H1 (cell line): ENCODE measurements at regions not wholly inside any gene's neighbourhood (a gene's known extent, or its start where the extent isn't known, plus 50 kb on each side); places are given as distances from the start of the nearest gene placed in this dataset.

Experiments
- CTCF ChIA-PET: fragments of 300-600 bp; sonication (Branson Sonifier 250); formaldehyde crosslinking; loops from one replicate; lab custom pipeline; 2021; ENCODE audit not compliant: partially characterized antibody; lab: Charles Lee
- POLR2A ChIA-PET: fragments of 300-600 bp; sonication (Branson Sonifier 250); formaldehyde crosslinking; loops from one replicate; lab custom pipeline; 2021; ENCODE audit warnings: inconsistent platforms; ENCODE audit not compliant: partially characterized antibody; lab: Charles Lee
- DNase-seq, 2 experiments: peaks; one replicate each; pipeline versions ENCODE4 v3.0.0 to v3.0.0-alpha.2; 2010 to 2022; ENCODE audit warnings: low spot score in 2 of 2, low read depth in 1 of 2, mixed read lengths in 1 of 2
- FAIRE-seq: peaks from 2 replicates; lab custom pipeline; 2011; peaks lifted over from hg19 to GRCh38; lab: Jason Lieb, UNC
- H2AFZ ChIP-seq: 2 replicates; pipeline ENCODE4 v1.8.1; 2012; ENCODE audit warnings: low read length, inconsistent platforms
- H2AK5ac ChIP-seq: 2 replicates; pipeline ENCODE4 v1.6.1; 2013; ENCODE audit warnings: low read depth, low read length
- H2BK120ac ChIP-seq: replicated peaks from 2 replicates; pipeline ENCODE3; 2013; ENCODE audit warnings: low read depth, low read length, inconsistent platforms
- H2BK12ac ChIP-seq: 2 replicates; pipeline ENCODE4 v1.6.1; 2013; ENCODE audit warnings: low read depth, low read length
- H2BK15ac ChIP-seq: 2 replicates; pipeline ENCODE4 v1.6.1; 2013; ENCODE audit warnings: low read length
- H2BK20ac ChIP-seq: 2 replicates; pipeline ENCODE4 v1.6.1; 2013; ENCODE audit warnings: low read length
- H2BK5ac ChIP-seq: 2 replicates; pipeline ENCODE4 v1.6.1; 2013; ENCODE audit warnings: low read depth, low read length
- H3K14ac ChIP-seq: 2 replicates; pipeline ENCODE4 v1.6.1; 2013; ENCODE audit warnings: inconsistent platforms; ENCODE audit not compliant: insufficient read length
- H3K18ac ChIP-seq: 2 replicates; pipeline ENCODE4 v1.6.1; 2013; ENCODE audit warnings: low read length; ENCODE audit errors: extremely low read depth
- H3K23ac ChIP-seq: 2 replicates; pipeline ENCODE4 v1.6.1; 2013; ENCODE audit warnings: inconsistent platforms; ENCODE audit not compliant: insufficient read length
- H3K23me2 ChIP-seq: 2 replicates; pipeline ENCODE4 v1.6.1; 2013; ENCODE audit warnings: low read depth, low read length
- H3K27ac ChIP-seq: 2 replicates; pipeline ENCODE4 v1.6.1; 2011; ENCODE audit warnings: low read depth, low read length, inconsistent platforms
- H3K27me3 ChIP-seq, 4 experiments: replicated peaks in 1 of 4; 1 replicate in 1 of 4; 2 replicates in 3 of 4; pipeline versions ENCODE4 v1.6.1 to v1.8.1; 2011 to 2013; ENCODE audit warnings: low read length in 3 of 4, mild to moderate bottlenecking in 3 of 4, inconsistent platforms in 2 of 4, mixed read lengths in 2 of 4, moderate library complexity in 1 of 4; ENCODE audit not compliant: control insufficient read depth in 3 of 4, insufficient read depth in 3 of 4; ENCODE audit errors: extremely low read depth in 1 of 4
- H3K36me3 ChIP-seq, 4 experiments: 2 replicates each; pipeline versions ENCODE4 v1.6.1 to v1.8.1; 2011 to 2013; ENCODE audit warnings: mild to moderate bottlenecking in 4 of 4, low read length in 3 of 4, moderate library complexity in 2 of 4, control low read depth in 1 of 4, inconsistent platforms in 1 of 4; ENCODE audit not compliant: insufficient read depth in 4 of 4, control insufficient read depth in 2 of 4
- H3K4ac ChIP-seq: replicated peaks from 2 replicates; pipeline ENCODE3; 2013; ENCODE audit warnings: low read length, low read depth, mixed read lengths, inconsistent platforms; ENCODE audit not compliant: insufficient read length
- H3K4me1 ChIP-seq, 4 experiments: replicated peaks in 1 of 4; 1 replicate in 1 of 4; 2 replicates in 3 of 4; pipeline versions ENCODE4 v1.6.1 to v1.8.1; 2011 to 2013; ENCODE audit warnings: low read length in 3 of 4, inconsistent platforms in 2 of 4, mixed read lengths in 1 of 4; ENCODE audit not compliant: insufficient read depth in 4 of 4, control insufficient read depth in 3 of 4
- H3K4me2 ChIP-seq, 2 experiments: 2 replicates each; pipeline versions ENCODE4 v1.6.1 to v1.8.1; 2011 to 2013; ENCODE audit warnings: low read depth in 2 of 2, low read length in 2 of 2, control low read depth in 1 of 2, inconsistent platforms in 1 of 2, mild to moderate bottlenecking in 1 of 2; ENCODE audit not compliant: insufficient read depth in 1 of 2
- H3K4me3 ChIP-seq, 4 experiments: fragments of 200-600, 300-600 bp in 1 of 4; sonication (generic), shearing (Covaris generic), sonication (Bioruptor Twin) in 1 of 4; 2 replicates each; pipeline versions ENCODE4 v1.5.1 to v1.8.1; 2011 to 2016; ENCODE audit warnings: low read length in 4 of 4, low read depth in 3 of 4, control low read depth in 2 of 4, inconsistent platforms in 2 of 4, mild to moderate bottlenecking in 2 of 4, mixed read lengths in 1 of 4, moderate library complexity in 1 of 4; ENCODE audit not compliant: insufficient read depth in 2 of 4; ENCODE audit errors: extremely low read depth in 1 of 4
- H3K56ac ChIP-seq: replicated peaks from 2 replicates; pipeline ENCODE3; 2013; ENCODE audit warnings: low read depth, mild to moderate bottlenecking, mixed read lengths, low read length, inconsistent platforms; ENCODE audit not compliant: insufficient read length
- H3K79me1 ChIP-seq: 2 replicates; pipeline ENCODE4 v1.6.1; 2013; ENCODE audit warnings: low read depth, low read length, control low read depth
- H3K79me2 ChIP-seq, 2 experiments: 2 replicates each; pipeline versions ENCODE4 v1.6.1 to v1.8.1; 2012 to 2013; ENCODE audit warnings: low read length in 2 of 2, mild to moderate bottlenecking in 2 of 2, inconsistent platforms in 1 of 2; ENCODE audit not compliant: insufficient read depth in 2 of 2, control insufficient read depth in 1 of 2
- H3K9ac ChIP-seq, 4 experiments: replicated peaks in 1 of 4; 1 replicate in 1 of 4; 2 replicates in 3 of 4; pipeline versions ENCODE4 v1.6.1 to v1.8.1; 2011 to 2013; ENCODE audit warnings: low read depth in 3 of 4, low read length in 3 of 4, control low read depth in 2 of 4, mild to moderate bottlenecking in 2 of 4, moderate library complexity in 2 of 4, inconsistent platforms in 1 of 4; ENCODE audit errors: extremely low read depth in 1 of 4
- H3K9me3 ChIP-seq, 2 experiments: 2 replicates each; pipeline versions ENCODE4 v1.6.1 to v1.8.1; 2012 to 2013; ENCODE audit warnings: mild to moderate bottlenecking in 2 of 2, moderate library complexity in 2 of 2, control low read depth in 1 of 2, inconsistent platforms in 1 of 2, low read depth in 1 of 2, low read length in 1 of 2, mixed read lengths in 1 of 2; ENCODE audit not compliant: insufficient read depth in 2 of 2
- H4K20me1 ChIP-seq, 2 experiments: replicated peaks in 1 of 2; 2 replicates each; pipeline versions ENCODE3 to v1.8.1; 2011 to 2013; ENCODE audit warnings: inconsistent platforms in 2 of 2, low read length in 2 of 2, mild to moderate bottlenecking in 1 of 2; ENCODE audit not compliant: insufficient read depth in 2 of 2, control insufficient read depth in 1 of 2
- H4K5ac ChIP-seq: 2 replicates; pipeline ENCODE4 v1.6.1; 2013; ENCODE audit warnings: low read length, low read depth, mixed read lengths, inconsistent platforms; ENCODE audit not compliant: insufficient read length
- H4K8ac ChIP-seq: 2 replicates; pipeline ENCODE4 v1.8.0; 2013; ENCODE audit warnings: mild to moderate bottlenecking, moderate library complexity, low read length, inconsistent platforms; ENCODE audit not compliant: insufficient read depth; ENCODE audit errors: extremely low read depth
- H4K91ac ChIP-seq: replicated peaks from 2 replicates; pipeline ENCODE3; 2013; ENCODE audit warnings: low read length, mixed read lengths, inconsistent platforms; ENCODE audit not compliant: insufficient read length
- ATF3 ChIP-seq: IDR thresholded peaks from 2 replicates; pipeline ENCODE4 v1.6.1; 2011; ENCODE audit warnings: low read depth, mild to moderate bottlenecking, low read length; ENCODE audit not compliant: insufficient read depth
- CBX8 ChIP-seq: fragments of 300-800, 300-1000 bp; sonication (generic); IDR thresholded peaks from 2 replicates; pipeline ENCODE4 v1.7.1; 2016; ENCODE audit warnings: low read depth, low read length, borderline replicate concordance
- FOSL1 ChIP-seq: IDR thresholded peaks from 2 replicates; pipeline ENCODE4 v1.6.1; 2011; ENCODE audit warnings: mild to moderate bottlenecking, low read depth, low read length, moderate library complexity; ENCODE audit not compliant: insufficient read depth
- NANOG ChIP-seq: IDR thresholded peaks from 2 replicates; pipeline ENCODE4 v1.6.1; 2011; ENCODE audit warnings: low read length, low read depth, mild to moderate bottlenecking, inconsistent platforms; ENCODE audit not compliant: insufficient read depth, poor library complexity, severe bottlenecking
- RBBP5 ChIP-seq: IDR thresholded peaks from 2 replicates; pipeline ENCODE4 v1.7.1; 2012; ENCODE audit warnings: low read depth, mild to moderate bottlenecking, inconsistent platforms, low read length, moderate library complexity, borderline replicate concordance
- SUZ12 ChIP-seq: fragments of 200-600 bp; sonication (generic); IDR thresholded peaks from 2 replicates; pipeline ENCODE4 v1.6.1; 2012; ENCODE audit warnings: mild to moderate bottlenecking, inconsistent platforms, low read length, moderate library complexity, mixed read lengths
- TAF7 ChIP-seq: optimal IDR thresholded peaks from 2 replicates; pipeline ENCODE3; 2011; ENCODE audit warnings: low read depth, mild to moderate bottlenecking, inconsistent platforms, low read length, moderate library complexity, borderline replicate concordance
- WGBS, 2 experiments: shearing (Covaris generic) in 1 of 2; methylation state at CpG; one replicate each; pipeline versions ENCODE4 v1.1.6 to v1.1.7; 2013 to 2015; ENCODE audit warnings: low lambda C conversion rate in 2 of 2, mixed read lengths in 2 of 2, inconsistent platforms in 1 of 2, low coverage in 1 of 2, missing lambda C conversion rate in 1 of 2; ENCODE audit not compliant: insufficient replicate concordance in 2 of 2, insufficient coverage in 1 of 2, insufficient read length in 1 of 2; ENCODE audit errors: extremely low coverage in 1 of 2, missing lambda C conversion rate in 1 of 2; 5-methylcytosine and 5-hydroxymethylcytosine counted together

- Histone ChIP-seq H2AK5ac (no peak overlapping the region), H4K20me1 (no peaks in the 10 kb centered on the region), H3K18ac (no peak overlapping the region), H3K56ac (no peak overlapping the region), H4K8ac (no peak overlapping the region), H3K27me3 (no peaks in the 10 kb centered on the region), H3K4me1 (peaks cover 0 to 4% (median 2%) of the 10 kb centered on the region in 4 experiments; a peak in 4 of 7 replicates), H2BK20ac (no peak overlapping the region), H3K4ac (no peak overlapping the region), H4K5ac (no peak overlapping the region), H3K23me2 (no peaks in the 10 kb centered on the region), H3K23ac (no peak overlapping the region), H3K9me3 (no peaks in the 10 kb centered on the region), H2AFZ (no peak overlapping the region), H3K9ac (no peak overlapping the region), H3K14ac (no peak overlapping the region), H2BK5ac (no peak overlapping the region), H4K91ac (no peak overlapping the region), H3K4me3 (no peak overlapping the region), H2BK12ac (no peak overlapping the region), H3K79me1 (no peaks in the 10 kb centered on the region), H3K36me3 (no peaks in the 10 kb centered on the region), H3K79me2 (no peaks in the 10 kb centered on the region), H2BK15ac (no peak overlapping the region), H2BK120ac (no peak overlapping the region), H3K4me2 (no peak overlapping the region), H3K27ac (no peak overlapping the region)
- DNase-seq (no peak), FAIRE-seq (no peak)
- 95% methylated on average over 7 of the region's 7 CpGs; no CpG with 5 or more reads in 1 of the 2 experiments for WGBS, 2 experiments
- POLR2A ChIA-PET, result no interaction called here
- CTCF ChIA-PET, result no interaction called here
- TF ChIP-seq CBX8, result no peak
- no peak for TF ChIP-seq ATF3
- TF ChIP-seq TAF7, result no peak
- TF ChIP-seq SUZ12, result no peak
- no peak for TF ChIP-seq FOSL1
- no peak for TF ChIP-seq RBBP5
- no peak for TF ChIP-seq NANOG
These were observed 1212.2 kb upstream of the TENM3 start for GRCh38 chr4:181030961-181031360.
